ENCODE measurements at regions not wholly inside any gene's neighbourhood (a gene's known extent, or its start where the extent isn't known, plus 50 kb on each side); places are given as distances from the start of the nearest gene placed in this dataset.

DNA sequence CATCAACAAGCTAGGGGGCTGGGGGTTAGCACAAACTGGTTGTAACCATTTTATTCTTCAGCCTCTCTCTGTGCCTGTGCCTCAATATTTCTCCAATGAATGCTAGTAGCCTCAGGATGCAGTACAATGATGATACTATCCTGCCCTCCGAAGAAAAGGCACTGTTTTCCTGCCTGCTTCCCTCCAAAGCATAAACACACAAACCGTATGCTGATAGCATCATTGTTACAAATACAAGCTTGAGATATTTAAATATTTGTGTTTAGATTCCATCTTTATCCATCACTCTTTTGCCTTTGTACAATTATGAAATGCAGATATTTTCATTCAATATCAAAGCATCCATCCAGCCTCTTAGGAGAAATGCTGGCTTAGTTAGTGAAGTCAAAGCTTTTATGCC lies 404.8 kb downstream of the DUSP10 start:
- Histone ChIP-seq H3K36me3 (no peaks in the 10 kb centered on the region), H3K4me3 (no peak overlapping the region), H3K9me3 (peaks cover 0 to 5% of the 10 kb centered on the region in 2 donors), H3K27ac (no peak overlapping the region), H3K4me1 (peaks cover 0 to 30% of the 10 kb centered on the region in 2 donors), H3K27me3 (no peaks in the 10 kb centered on the region)
- TF ChIP-seq, protein P1, sequence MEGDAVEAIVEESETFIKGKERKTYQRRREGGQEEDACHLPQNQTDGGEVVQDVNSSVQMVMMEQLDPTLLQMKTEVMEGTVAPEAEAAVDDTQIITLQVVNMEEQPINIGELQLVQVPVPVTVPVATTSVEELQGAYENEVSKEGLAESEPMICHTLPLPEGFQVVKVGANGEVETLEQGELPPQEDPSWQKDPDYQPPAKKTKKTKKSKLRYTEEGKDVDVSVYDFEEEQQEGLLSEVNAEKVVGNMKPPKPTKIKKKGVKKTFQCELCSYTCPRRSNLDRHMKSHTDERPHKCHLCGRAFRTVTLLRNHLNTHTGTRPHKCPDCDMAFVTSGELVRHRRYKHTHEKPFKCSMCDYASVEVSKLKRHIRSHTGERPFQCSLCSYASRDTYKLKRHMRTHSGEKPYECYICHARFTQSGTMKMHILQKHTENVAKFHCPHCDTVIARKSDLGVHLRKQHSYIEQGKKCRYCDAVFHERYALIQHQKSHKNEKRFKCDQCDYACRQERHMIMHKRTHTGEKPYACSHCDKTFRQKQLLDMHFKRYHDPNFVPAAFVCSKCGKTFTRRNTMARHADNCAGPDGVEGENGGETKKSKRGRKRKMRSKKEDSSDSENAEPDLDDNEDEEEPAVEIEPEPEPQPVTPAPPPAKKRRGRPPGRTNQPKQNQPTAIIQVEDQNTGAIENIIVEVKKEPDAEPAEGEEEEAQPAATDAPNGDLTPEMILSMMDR (IDR thresholded peaks at IDR 0.05): no peak
- no peak for DNase-seq (ENCODE audit: low spot score)

DNA sequence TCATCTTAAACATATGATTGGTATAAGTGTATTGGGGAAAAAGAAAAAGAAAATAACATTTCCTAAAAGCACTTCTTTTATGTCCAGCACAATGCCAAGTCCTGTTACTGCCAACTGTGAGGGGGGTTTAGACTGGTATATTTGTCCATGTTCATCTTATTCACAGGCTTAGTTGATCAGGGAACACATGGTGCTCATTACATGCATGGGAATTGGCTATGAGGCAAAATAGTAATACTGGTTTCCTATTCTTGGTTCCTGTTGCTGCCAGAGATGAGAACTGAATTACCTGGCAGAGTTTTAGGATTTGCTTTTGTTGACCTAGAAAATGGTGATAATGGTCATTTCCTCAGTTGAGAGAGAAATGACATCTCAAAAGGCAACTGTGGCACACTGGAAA lies 398.8 kb downstream of the DUSP10 start:
- no peaks in the 10 kb centered on the region for H3K9me3 ChIP-seq
- TF ChIP-seq, protein P1 (IDR thresholded peaks at IDR 0.05): no peak
- no peaks in the 10 kb centered on the region for H3K27me3 ChIP-seq

DNA sequence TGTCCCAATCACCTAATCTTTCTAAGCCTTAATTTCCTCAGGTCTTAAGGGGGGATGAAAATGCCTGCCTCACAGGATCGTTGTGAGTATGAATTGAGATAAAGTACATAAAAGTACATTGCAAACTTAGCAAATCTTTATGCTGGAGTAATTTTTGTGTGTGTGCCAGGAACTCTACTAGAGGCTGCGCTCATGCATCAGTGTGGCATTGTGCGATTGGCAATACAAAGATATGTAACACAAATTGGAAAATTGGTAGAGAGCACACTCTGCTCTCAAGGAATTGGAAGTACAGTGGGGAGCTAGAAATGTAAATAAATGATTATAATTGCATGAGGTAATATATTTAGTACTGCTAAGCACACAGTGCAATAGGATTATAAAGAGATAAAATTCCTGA lies 398.3 kb downstream of the DUSP10 start:
- no peaks in the 10 kb centered on the region for H3K27me3 ChIP-seq
- TF ChIP-seq, protein P1 (IDR thresholded peaks at IDR 0.05): no peak
- DNase-seq (ENCODE audit: low spot score): no peak
- H3K27ac ChIP-seq: no peak overlapping the region
- H3K9me3 ChIP-seq: no peaks in the 10 kb centered on the region
- no peaks in the 10 kb centered on the region for H3K36me3 ChIP-seq
- no peaks in the 10 kb centered on the region for H3K4me1 ChIP-seq
- no peak overlapping the region for H3K4me3 ChIP-seq

More for the DNA sequence above, 398.8 kb downstream of the DUSP10 start:
- no peak for DNase-seq (ENCODE audit: low spot score)
- no peaks in the 10 kb centered on the region for H3K36me3 ChIP-seq
- no peak overlapping the region for H3K27ac ChIP-seq
- no peak overlapping the region for H3K4me3 ChIP-seq
- no peaks in the 10 kb centered on the region for H3K4me1 ChIP-seq

DNA sequence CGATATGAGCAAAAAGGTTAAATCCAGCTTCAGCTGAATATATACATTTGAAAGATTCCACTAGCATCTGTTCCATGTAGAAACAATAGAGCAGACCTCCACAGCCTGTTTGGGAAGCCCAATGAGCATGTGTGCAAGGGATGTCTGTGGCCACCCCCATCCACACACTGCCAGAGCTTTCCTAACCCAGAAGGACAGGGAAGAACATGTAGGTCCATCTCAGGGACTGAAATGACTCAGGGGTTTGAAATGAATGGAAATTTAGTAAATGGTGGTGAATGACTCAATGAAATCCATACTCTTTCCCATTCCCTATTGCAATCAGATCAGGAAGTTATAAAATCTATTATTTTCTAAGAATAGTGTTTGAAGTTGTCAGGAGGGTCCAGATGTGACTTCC lies 397.2 kb downstream of the DUSP10 start:
- TF ChIP-seq, protein P1 (IDR thresholded peaks at IDR 0.05): no peak
- H3K36me3 ChIP-seq: no peaks in the 10 kb centered on the region
- H3K27ac ChIP-seq: no peak overlapping the region
- H3K4me3 ChIP-seq: no peak overlapping the region
- no peaks in the 10 kb centered on the region for H3K9me3 ChIP-seq
- no peak for DNase-seq (ENCODE audit: low spot score)
- H3K4me1 ChIP-seq: no peaks in the 10 kb centered on the region
- no peaks in the 10 kb centered on the region for H3K27me3 ChIP-seq

DNA sequence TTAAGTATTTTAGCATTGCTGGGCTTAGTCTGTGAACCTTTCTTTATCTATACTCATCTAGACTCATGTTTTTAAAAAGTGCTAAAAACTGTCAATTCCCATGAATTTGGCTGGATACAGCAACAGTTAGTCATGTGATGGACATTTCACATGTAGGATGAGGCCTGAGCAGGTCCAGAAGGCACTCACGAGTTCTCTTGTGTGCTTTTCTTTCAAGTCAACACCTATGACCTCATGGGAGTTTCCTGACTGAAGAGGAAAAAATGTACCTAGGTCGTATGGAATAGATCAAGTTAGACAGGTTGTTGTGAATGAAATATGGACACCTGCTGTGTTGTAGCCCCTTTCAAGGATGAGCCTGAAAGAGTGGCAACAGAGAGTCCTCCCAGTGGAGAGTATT lies 394.2 kb downstream of the DUSP10 start:
- Histone ChIP-seq H3K36me3 (no peaks in the 10 kb centered on the region), H3K27me3 (no peaks in the 10 kb centered on the region), H3K4me1 (no peaks in the 10 kb centered on the region), H3K27ac (no peak overlapping the region), H3K9me3 (no peaks in the 10 kb centered on the region), H3K4me3 (no peak overlapping the region)
- no peak for DNase-seq (ENCODE audit: low spot score)
- TF ChIP-seq, protein P1 (IDR thresholded peaks at IDR 0.05): no peak

DNA sequence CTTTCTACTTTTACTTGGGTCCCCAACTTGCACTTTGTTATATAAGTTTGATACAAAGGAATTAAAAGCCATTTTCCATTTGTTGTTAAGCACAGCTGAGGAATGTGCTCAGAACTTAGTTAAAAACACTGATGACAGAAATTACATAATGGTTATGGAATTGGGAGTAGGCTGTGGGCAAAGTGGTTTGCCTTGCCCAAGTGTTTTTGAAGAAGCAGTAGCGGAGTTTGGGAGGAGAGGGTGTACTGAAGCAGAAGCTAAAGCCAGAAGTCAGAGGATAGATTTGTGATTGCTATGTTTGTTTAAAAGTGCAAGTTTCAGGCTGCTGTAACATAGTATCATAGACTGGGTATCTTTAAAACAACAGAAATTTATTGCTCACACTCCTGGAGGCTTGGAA lies 391.8 kb downstream of the DUSP10 start:
- Histone ChIP-seq H3K4me1 (no peaks in the 10 kb centered on the region), H3K27ac (no peak overlapping the region), H3K9me3 (no peaks in the 10 kb centered on the region), H3K27me3 (no peaks in the 10 kb centered on the region), H3K4me3 (no peak overlapping the region), H3K36me3 (no peaks in the 10 kb centered on the region)
- TF ChIP-seq, protein P1 (IDR thresholded peaks at IDR 0.05): no peak
- DNase-seq (ENCODE audit: low spot score): no peak
